ENCODE measurements at regions not wholly inside any gene's neighbourhood (a gene's known extent, or its start where the extent isn't known, plus 50 kb on each side); places are given as distances from the start of the nearest gene placed in this dataset.

DNA sequence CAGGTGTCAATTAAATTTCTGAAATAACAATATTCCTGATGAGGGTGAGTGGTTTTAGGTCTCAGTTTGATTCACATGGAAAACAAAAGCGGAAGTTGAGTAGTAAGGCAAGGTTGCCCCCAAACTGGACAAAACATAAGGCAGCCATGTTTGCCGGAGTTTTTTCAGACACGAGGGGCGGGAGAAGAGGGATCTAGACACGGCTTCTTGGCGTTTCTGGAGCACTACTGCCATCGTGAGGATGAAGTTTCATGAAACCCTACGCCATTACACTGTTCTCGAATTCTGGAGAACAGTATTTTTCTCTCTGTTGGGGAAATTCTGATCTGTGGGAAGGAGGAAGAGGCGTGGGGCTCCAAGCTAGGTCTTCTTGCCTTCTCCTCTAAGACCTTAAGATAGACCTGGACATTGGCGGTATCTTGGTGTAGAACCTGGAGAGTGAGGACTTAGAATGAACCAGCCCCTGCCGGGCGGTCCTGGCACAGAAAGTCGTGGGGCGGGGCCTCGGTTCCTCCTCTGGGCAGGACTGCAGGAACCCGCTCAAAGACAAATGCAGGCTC lies 160.3 kb downstream of the OR13H1 start:
- DNase-seq: peak; percentile 89

DNA sequence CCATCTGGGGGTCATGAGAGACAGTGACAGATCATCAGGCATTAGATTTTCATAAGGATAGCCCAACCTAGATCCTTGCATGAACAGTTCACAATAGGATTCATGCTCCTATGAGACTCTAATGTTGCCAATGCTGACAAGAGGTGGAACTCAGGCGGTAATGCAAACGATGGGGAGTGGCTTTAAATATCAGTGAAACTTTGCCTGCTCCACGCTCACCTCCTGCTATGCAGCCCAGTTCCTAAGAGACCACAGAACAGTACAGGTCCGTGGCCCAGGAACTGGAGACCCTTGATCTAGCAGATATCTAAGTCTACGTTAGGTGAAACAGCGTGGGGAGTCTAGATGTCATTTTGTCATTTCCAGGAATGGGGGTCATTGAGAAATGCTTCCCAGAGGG lies 165.7 kb downstream of the OR13H1 start:
- no peak for DNase-seq

DNA sequence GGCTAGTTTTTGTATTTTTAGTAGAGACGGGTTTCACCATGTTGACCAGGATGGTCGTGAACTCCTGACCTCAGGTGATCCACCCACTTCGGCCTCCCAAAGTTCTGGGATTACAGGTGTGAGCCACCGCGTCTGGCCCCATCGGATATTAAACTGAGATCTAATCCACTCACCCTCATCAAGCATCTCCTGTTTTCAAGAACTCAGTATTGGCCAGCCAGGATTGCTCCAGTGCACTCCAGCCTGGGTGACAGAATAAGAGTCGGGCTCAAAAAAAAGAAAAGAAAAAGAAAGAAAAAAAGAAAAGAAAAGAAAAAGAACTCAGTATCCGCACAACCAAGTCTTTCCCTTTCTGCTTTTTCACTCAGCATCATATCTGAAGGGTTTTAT lies 167.6 kb downstream of the OR13H1 start:
- DNase-seq: no peak

DNA sequence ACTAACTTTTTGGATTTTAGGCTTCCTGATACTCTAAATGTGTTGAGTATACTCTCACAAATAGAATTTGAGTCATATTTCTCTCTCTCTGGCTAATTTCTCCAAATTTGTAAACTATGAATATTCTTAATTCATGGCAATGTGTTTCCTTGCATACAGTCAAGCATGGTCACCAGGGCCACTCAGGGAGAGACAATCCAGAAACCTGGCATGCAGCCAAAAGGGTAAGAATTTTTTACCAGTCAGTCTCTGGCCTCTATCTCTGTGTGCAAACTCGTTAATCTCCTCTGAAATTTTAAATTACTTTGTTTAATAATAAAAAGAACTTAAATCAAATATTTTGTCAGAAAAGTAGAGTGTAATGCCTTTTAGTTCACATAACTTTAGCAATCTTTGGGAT lies 179.8 kb downstream of the OR13H1 start:
- DNase-seq: no peak

DNA sequence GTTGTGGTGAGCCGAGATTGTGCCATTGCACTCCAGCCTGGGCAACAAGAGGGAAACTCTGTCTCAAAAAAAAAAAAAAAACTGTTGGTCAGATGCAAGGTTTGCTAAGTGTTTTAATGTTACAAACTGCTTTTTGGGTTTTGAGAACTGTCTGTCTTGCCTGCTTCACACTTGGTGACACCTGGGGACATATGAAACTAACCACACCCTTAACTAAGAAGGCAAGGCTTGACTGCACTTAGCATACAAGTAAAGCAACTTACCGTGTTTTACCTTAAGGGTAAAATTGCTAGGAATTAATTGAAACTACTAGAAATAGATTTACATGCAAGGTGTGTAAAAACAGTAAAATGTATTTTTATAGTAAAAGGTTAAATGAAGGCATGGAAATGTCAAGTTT lies 180.4 kb downstream of the OR13H1 start:
- no peak for DNase-seq

DNA sequence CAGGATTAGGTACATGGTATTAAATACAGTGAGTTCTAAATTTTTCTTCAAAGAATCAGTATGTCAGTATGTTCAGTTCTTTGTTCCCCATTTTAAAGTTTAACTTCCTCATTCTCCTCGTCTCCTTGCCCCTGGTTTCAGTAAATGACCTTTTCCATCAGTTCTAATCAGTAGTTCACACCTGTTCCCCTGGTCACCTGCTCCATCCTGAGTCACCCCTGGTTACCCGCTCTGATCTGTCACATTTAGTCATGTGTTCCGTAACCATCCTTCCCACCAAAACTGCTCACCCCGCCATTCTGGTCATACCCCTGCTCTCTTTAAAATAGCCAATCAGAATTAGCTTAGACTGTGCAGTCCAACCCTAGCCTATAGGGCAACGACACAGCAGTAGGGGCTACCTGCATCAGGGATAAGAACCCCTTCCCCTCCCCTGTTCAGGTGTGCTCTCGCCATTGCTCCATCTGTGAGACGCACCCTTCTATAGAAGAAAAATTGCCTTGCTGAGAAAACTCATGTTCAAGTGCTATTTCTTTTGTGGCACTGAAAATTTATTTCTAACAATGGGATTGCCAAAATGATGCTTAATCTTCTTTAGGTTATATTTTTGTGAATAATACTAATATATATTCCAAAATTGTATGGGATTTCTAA lies 181.3 kb downstream of the OR13H1 start:
- DNase-seq: no peak

DNA sequence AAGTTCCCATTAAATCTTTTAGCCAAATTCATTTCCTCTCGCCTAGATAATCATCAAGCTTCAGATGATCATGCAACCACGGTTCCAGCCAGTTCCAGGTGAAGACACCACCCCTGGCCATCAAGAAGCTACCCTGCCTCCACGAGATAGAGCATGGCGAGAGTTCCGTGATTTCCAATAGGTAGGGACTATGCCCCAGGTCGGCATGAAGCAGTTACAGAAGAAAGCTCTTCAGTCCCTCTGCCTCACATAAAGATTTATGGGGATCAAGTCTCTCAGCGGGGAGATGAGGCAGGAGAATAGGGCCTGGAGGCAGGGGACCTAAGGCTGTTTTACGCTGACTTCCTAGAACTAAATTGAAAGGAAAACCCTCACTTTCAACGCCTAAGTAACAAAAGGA lies 183.9 kb downstream of the OR13H1 start:
- no peak for DNase-seq

DNA sequence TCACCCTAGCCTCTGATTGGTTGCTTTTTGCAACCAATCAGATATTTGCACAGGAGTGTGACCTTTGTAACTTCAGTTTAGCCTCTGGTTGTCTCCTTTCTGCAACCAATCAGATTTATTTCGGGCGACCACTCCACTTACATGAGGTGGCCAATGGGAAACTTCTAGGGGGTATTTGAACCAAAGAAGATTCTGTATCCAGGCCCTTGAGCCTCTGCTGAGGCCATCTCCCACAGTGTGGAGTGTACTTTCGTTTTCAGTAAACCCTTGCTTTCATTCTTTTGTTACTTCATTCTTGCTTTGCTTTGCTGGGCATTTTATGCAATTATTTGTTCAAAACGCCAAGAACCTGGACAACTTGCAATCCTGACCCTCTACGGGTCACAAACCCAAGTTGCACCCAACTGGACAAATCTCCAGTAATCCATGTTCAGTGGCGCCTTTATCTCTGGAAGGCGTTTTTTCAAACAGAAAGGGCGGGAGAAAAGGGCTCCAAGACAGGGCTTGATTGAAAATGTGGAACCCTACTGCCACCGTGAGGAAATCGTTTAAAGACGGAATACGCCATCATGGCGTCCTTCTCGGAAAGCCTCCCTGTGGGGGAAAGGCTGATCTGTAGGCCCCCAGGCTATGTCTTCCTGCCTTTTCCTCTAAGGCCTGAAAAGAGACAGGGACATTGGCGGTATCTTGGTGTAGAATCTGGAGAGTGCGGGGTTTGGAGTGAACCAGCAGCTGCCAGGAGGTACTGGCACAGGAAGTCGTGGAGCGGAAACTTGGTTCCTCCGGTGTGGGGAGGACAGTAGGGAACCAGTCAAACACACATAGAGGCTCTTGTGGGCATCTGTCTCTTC lies 184.6 kb downstream of the OR13H1 start:
- DNase-seq: peak; percentile 81

DNA sequence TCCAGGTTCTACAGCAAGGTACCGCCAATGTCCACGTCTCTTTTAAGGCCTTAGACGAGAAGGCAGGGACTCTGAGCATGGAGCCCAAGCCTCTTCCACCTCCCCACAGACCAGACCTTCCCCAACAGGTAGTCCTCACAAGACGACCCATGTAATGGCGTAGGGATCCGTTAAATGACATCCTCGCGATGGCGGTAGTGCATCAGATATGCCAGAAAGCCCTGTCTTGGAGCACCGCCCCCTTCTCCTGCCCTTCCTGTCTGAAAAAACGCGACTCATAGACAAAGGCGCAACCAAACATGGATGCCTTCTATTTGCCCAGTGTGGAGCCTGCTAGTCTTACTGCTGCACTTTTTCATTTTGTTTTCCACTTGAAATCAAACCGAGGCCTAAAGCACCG lies 185.4 kb downstream of the OR13H1 start:
- DNase-seq: peak; percentile 79

DNA sequence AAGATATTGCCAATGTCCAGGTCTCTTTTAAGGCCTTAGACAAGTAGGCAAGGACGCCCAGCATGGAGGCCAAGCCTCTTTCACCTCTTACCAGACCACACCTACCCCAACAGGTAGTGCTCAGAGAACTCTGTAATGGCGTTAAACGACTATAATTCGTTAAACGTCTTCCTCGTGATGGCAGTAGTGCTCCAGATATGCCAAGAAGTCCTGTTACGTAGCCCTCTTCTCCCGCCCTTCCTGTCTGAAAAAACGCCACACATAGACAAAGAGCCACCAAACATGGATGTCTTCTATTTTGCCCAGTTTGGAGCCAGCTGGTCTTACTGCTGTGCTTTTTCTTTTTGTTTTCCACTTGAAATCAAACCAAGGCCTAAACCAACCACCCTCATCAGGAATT lies 190.7 kb downstream of the OR13H1 start:
- DNase-seq: peak; percentile 57

DNA sequence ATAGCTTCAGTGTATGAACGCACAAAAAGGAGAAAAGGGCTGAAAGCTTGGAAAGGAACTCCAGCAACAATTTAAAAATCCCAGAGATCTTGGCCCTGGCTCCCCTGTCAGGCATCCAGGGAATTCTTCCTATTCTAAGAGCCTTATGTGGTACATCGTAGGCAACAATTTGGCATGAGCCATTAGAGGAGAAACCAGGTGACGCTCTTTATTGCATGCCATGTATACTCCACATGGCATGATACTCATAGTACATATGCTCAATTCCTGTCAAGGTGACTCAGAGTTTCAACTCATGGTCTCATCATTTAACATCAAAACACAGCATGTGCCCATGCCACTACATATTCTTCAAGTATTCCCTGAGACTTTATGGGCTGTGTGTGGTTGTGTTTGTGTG lies 191.3 kb downstream of the OR13H1 start:
- DNase-seq: no peak

DNA sequence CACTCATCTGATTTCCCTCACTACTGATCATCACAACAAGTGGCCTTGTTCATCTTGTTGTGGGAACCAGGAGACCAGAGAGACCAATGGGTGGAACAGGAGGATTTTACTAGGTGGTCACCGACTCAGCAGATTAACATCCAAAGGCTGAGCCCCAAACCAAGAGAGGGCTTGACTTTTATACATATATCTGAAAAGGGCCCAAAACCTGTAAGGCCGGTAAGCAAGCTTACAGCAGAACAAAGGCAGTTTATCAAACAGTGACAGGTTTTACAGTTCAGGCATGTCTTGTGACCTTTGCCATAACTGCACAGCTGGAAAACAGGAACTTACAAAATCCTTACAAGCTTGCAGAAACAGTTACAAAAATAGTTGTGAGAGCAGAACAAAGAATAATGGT lies 195.9 kb downstream of the OR13H1 start:
- DNase-seq: no peak

DNA sequence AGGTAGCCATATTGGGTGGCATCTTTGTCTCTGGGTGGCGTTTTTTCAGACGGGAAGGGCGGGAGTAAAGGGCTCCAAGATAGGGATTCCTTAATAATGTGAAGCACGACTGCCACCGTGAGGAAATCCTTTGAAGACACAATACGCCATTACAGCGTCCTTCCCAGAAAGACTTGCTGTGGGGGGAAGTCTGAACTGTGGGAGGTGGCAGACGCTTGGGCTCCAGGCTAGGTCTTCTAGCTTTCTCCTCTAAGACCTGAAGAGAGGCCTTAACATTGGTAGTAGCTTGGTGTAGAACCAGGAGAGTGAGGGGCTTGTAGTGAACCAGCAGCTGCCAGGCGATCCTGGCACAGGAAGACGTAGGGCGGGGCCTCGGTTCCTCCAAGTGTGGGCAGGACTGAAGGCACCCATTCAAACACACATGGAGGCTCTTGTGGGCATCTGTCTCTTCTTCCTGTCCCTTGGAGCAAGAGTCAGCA lies 197.3 kb downstream of the OR13H1 start:
- DNase-seq: peak; percentile 84

DNA sequence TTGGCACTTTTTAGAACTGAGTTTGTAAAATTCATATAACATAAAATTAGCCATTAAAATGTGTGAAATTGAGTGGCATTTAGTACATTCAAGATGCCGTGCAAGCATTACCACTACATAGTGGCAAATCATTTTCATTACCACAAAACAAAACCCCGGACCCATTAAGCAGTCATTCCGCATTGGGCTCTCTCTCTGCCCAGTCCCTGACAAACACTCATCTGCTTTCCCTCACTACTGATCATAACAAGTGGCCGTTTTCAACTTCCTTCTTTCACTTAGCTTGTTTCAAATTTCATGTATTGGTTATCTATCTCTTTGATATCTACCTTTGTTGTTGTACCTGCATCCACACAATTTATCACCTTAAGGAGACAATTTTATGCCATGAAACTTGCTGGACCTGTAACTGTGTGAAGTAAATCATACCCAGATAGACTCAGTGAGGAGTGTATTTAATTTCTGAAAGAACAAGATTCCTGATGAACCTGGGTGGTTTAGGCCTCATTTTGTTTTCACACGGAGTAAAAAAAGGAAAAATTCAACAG lies 202.1 kb downstream of the OR13H1 start:
- DNase-seq: peak; percentile 33

DNA sequence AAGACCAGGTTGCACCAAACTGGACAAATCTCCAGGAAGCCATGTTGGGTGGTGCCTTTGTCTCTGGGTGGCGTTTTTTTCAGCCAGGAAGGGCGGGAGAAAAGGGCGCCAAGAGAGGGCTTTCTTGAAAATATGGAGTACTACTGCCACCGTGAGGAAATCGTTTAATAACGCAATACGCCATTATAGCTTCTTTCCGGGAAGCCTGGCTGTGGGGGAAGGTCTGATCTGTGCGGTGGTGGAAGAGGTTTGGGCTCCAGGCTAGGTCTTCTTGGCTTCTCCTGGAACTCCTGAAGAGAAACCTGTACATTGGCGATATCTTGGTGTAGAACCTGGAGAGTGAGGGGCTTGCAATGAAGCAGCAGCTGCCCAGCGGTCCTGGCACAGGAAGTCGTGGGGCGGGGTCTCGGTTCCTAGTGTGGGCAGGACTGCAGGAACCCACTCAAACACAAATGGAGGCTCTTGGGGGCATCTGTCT lies 202.7 kb downstream of the OR13H1 start:
- peak; percentile 88 for DNase-seq

DNA sequence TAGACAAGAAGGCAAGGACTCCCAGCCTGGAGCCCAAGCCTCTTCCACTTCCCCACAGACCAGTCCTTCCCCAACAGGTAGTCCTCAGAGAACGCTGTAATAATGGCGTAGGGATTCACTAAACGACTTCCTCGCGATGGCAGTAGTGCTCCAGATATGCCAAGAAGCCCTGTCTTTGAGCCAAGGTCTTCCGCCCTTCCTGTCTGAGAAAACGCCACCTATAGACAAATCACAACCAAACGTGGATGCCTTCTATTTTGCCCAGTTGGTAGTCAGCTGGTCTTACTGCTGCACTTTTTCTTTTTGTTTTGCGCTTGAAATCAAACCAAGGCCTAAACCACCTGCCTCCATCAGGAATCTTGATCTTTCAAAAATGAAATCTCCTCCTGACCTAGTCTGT lies 203.3 kb downstream of the OR13H1 start:
- peak; percentile 80 for DNase-seq

DNA sequence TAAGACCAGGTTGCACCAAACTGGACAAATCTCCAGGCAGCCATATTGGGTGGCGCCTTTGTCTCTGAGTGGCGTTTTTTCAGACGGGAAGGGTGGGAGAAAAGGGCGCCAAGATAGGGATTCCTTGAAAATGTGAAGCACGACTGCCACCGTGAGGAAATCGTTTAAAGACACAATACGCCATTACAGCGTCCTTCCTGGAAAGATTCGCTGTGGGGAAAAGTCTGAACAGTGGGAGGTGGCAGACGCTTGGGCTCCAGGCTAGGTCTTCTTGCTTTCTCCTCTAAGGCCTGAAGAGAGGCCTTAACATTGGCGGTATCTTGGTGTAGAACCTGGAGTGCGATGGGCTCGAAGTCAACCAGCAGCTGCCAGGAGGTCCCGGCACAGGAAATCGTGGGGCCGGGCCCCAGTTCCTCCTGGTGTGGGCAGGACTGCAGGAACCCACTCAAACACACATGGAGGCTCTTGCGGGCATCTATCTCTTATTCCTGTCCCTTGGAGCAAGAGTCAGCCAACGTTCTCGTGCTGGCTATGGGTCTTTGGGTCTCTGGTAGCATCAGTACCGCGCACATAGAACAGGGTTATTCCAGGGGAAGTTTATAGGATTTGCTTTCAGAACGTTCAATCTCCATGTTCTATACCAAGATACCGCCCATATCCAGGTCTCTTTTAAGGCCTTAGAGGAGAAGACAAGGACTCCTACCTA lies 208.8 kb downstream of the OR13H1 start:
- peak; percentile 81 for DNase-seq

DNA sequence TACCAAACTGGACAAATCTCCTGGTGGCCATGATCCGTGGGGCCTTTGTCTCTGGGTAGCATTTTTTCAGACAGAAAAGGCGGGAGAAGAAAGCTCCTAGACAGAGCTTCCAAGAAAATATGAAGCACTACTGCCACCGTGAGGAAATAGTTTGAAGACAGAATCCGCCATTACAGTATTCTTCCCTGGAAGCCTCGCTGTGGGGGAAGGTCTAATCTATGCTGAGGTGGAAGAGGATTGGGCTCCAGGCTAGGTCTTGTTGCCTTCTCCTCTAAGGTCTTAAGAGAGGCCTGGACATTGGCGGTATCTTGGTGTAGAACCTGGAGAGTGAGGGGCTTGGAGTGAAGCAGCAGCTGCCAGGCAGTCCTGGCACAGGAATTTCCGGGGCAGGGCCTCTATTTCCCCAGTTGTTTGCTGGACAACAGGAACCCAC lies 218.9 kb downstream of the OR13H1 start:
- DNase-seq: peak; percentile 81

DNA sequence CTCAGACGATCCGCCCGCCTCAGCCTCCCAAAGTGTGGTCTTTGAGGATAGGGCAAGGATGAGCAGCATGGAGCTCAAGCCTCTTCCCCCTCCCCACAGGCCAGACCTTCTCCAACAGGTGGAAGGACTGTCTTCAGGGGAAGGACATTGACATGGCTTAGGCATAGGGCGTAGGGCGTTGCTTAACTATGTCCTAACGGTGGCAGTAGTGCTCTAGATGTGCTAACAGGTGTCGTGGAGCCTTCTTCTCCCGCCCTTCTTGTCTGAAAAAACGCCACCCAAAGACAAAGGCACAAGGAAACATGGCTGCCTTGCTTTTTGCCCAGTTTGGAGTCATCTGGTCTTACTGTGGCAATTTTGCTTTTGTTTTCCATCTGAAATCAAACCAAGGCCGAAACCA lies 219.8 kb downstream of the OR13H1 start:
- DNase-seq: peak; percentile 90

DNA sequence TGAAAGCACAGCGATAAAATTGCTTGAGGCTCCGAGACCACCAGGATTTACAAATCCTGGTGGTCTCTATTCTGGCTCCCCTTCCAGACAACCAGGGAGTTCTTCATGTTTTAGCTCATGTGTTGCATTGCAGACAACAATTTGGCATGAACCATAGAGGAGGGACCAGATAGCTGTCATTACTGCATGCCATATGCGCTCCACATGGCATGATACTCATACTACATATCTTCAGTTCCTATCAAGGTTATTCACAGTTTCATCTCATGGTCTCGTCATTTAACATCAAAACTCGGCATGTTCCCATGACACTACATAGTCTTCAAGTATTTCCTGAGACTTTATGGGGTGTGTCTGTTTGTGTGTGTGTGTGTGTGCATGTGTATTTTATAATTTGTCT lies 220.3 kb downstream of the OR13H1 start:
- no peak for DNase-seq

DNA sequence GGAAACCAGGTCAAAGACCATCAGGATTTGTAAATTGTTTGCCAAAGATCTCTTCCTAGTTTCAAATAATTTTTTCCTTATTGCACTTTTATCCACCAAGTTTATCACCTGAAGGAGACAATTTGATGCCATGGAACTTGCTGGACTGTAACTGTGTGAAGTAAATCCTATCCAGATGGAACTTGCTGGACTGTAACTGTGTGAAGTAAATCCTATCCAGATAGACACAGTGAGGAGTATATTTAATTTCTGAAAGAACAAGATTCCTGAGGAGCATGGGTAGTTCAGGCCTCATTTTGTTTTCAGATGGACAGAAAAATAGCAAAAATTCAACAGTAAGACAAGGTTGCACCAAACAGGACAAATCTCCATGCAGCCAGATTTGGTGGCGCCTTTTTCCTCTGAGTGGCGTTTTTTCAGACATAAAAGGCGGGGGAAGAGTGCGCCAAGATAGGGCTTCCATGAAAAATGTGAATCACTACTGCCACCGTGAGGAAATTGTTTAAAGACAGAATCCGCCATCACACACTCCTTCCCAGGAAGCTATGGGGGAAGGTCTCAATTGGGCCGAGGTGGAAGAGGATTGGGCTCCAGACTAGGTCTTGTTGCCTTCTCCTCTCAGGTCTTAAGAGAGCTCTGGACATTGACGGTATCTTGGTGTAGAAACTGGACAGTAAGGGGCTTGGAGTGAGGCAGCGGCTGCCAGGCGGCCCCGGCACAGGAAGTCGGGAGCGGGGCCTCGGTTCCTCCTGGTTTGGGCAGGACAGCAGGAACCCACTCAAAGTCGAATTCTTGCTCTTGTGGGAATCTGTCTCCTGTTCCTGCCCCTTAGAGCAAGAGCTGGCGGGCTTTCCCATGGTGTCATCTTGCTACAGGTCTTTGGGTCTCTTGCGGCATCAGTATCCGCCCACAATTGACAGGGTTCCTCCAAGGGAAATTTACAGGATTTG lies 234.7 kb downstream of the OR13H1 start:
- peak; percentile 89 for DNase-seq

DNA sequence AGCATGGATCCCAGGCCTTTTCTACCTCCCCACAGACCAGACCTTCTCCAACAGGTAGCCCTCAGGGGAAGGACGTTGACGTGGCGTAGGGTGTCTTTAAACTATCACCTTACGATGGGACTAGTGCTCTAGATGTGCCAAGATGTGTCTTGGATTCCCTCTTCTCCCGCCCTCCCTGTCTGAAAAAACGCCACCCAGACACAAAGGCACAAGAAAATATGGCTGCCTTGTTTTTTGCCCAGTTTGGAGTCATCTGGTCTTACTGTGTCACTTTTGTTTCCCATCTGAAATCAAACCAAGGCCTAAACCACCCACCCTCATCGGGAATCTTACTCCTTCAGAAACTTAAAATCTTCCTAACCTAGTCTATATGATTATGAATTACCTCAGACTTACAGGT lies 235.4 kb downstream of the OR13H1 start:
- DNase-seq: no peak

Measured in activated CD4-positive, alpha-beta T cell treated with anti-CD3 and anti-CD28 coated beads, Interleukin-2, Interleukin-6, amounts not matched to agents 100 ng/mL and 50 ng/mL, durations not matched to agents 16 hours and 8 hours (primary cell).